ENCODE measurements at regions not wholly inside any gene's neighbourhood (a gene's known extent, or its start where the extent isn't known, plus 50 kb on each side); places are given as distances from the start of the nearest gene placed in this dataset.
"Not testable (repeated sequence)": the region's sequence is repeated elsewhere in the genome, so short reads cannot be mapped to it uniquely, and the experiment has no call there.

- Histone ChIP-seq H3K27ac (ENCODE audit: insufficient read depth, low read length, poor library complexity, severe bottlenecking) (no peak overlapping the region), H3K27me3 (ENCODE audit: control insufficient read depth, insufficient read depth, low read length) (no peaks in the 10 kb centered on the region), H3K4me1 (ENCODE audit: control insufficient read depth, insufficient read depth, low read length, poor library complexity, severe bottlenecking) (no peaks in the 10 kb centered on the region), H3K36me3 (ENCODE audit: control insufficient read depth, insufficient read depth, low read length) (no peaks in the 10 kb centered on the region), H3K9me3 (ENCODE audit: control insufficient read depth in 2 of 2, low read length in 2 of 2) (no peaks in the 10 kb centered on the region), H3K4me3 (ENCODE audit: low read depth, low read length) (no peak overlapping the region)
- Mint-ChIP-seq H3K36me3 (no peaks in the 10 kb centered on the region), H3K4me3 (no peak overlapping the region), H3K9me3 (peaks cover 0 to 10% (median 4%) of the 10 kb centered on the region in 7 donors), H3K27me3 (no peaks in the 10 kb centered on the region), H3K4me1 (peaks cover 0 to 2% (median 0%) of the 10 kb centered on the region in 4 donors), H3K27ac (peak overlapping the region in 1 of 3 donors; percentile 14)
- ATAC-seq (ENCODE audit: low read depth in 2 of 2) = no peak
- DNase-seq = no peak
Observed at GRCh38 chr10:36538953-36539586, 586.3 kb upstream of the ANKRD30A start.

GRCh38 chr10:36534471-36535002, 590.9 kb upstream of the ANKRD30A start:
- no peak for DNase-seq
- peak in 1 of 2 donors; percentile 20 for ATAC-seq (ENCODE audit: low read depth in 2 of 2)
- Mint-ChIP-seq H3K9me3 (peaks cover 0 to 5% (median 2%) of the 10 kb centered on the region in 7 donors), H3K27me3 (no peaks in the 10 kb centered on the region), H3K4me1 (peaks cover 0 to 2% (median 0%) of the 10 kb centered on the region in 4 donors), H3K36me3 (no peaks in the 10 kb centered on the region), H3K4me3 (no peak overlapping the region), H3K27ac (no peak overlapping the region)
- H3K4me3 ChIP-seq (ENCODE audit: low read depth, low read length) = no peak overlapping the region
- H3K36me3 ChIP-seq (ENCODE audit: control insufficient read depth, insufficient read depth, low read length) = no peaks in the 10 kb centered on the region
- peaks cover 0 to 1% of the 10 kb centered on the region in 2 experiments for H3K9me3 ChIP-seq (ENCODE audit: control insufficient read depth in 2 of 2, low read length in 2 of 2)
- no peaks in the 10 kb centered on the region for H3K27me3 ChIP-seq (ENCODE audit: control insufficient read depth, insufficient read depth, low read length)
- H3K27ac ChIP-seq (ENCODE audit: insufficient read depth, low read length, poor library complexity, severe bottlenecking) = no peak overlapping the region
- no peaks in the 10 kb centered on the region for H3K4me1 ChIP-seq (ENCODE audit: control insufficient read depth, insufficient read depth, low read length, poor library complexity, severe bottlenecking)

- ATAC-seq (ENCODE audit: low read depth in 2 of 2) = no peak
- H3K36me3 ChIP-seq (ENCODE audit: control insufficient read depth, insufficient read depth, low read length) = no peaks in the 10 kb centered on the region
- no peaks in the 10 kb centered on the region for H3K27me3 Mint-ChIP-seq
- no peak overlapping the region for H3K4me3 Mint-ChIP-seq
- H3K36me3 Mint-ChIP-seq = no peaks in the 10 kb centered on the region
- H3K9me3 Mint-ChIP-seq = peaks cover 0 to 7% (median 2%) of the 10 kb centered on the region in 7 donors
- peaks cover 0 to 1% of the 10 kb centered on the region in 2 experiments for H3K9me3 ChIP-seq (ENCODE audit: control insufficient read depth in 2 of 2, low read length in 2 of 2)
- DNase-seq = no peak
- no peak overlapping the region for H3K4me3 ChIP-seq (ENCODE audit: low read depth, low read length)
- peaks cover 0 to 2% (median 0%) of the 10 kb centered on the region in 4 donors for H3K4me1 Mint-ChIP-seq
- H3K27ac Mint-ChIP-seq = no peak overlapping the region
- no peak overlapping the region for H3K27ac ChIP-seq (ENCODE audit: insufficient read depth, low read length, poor library complexity, severe bottlenecking)
- no peaks in the 10 kb centered on the region for H3K27me3 ChIP-seq (ENCODE audit: control insufficient read depth, insufficient read depth, low read length)
- H3K4me1 ChIP-seq (ENCODE audit: control insufficient read depth, insufficient read depth, low read length, poor library complexity, severe bottlenecking) = no peaks in the 10 kb centered on the region
Observed at GRCh38 chr10:36533861-36534260, 591.5 kb upstream of the ANKRD30A start.

DNA sequence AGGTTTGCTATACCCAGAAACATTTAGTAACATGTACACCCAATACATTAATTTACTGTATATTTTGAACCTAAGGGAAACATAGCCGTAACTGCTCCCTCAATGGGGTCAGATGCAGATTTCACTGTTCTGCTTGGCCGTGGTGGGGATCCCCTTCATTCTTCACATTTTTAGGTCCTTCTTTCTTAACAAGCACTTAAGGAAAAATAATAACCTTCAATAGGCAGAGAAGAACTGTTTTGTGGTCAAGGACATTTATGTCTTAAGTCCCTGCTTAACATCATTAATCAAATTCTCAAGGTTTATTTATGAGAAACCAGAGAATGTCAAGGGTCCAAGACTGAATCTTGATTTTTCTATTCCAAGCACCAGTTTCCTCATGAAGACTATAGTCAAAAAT, 592.1 kb upstream of the ANKRD30A start:
- Mint-ChIP-seq H3K9me3 (peaks cover 0 to 6% (median 2%) of the 10 kb centered on the region in 7 donors), H3K36me3 (no peaks in the 10 kb centered on the region), H3K4me1 (peaks cover 0 to 2% (median 0%) of the 10 kb centered on the region in 4 donors), H3K27me3 (no peaks in the 10 kb centered on the region), H3K27ac (no peak overlapping the region), H3K4me3 (no peak overlapping the region)
- H3K36me3 ChIP-seq (ENCODE audit: control insufficient read depth, insufficient read depth, low read length) = no peaks in the 10 kb centered on the region
- no peak for ATAC-seq (ENCODE audit: low read depth in 2 of 2)
- peaks cover 0 to 1% of the 10 kb centered on the region in 2 experiments for H3K9me3 ChIP-seq (ENCODE audit: control insufficient read depth in 2 of 2, low read length in 2 of 2)
- H3K4me1 ChIP-seq (ENCODE audit: control insufficient read depth, insufficient read depth, low read length, poor library complexity, severe bottlenecking) = no peaks in the 10 kb centered on the region
- DNase-seq = no peak
- no peaks in the 10 kb centered on the region for H3K27me3 ChIP-seq (ENCODE audit: control insufficient read depth, insufficient read depth, low read length)
- no peak overlapping the region for H3K27ac ChIP-seq (ENCODE audit: insufficient read depth, low read length, poor library complexity, severe bottlenecking)
- no peak overlapping the region for H3K4me3 ChIP-seq (ENCODE audit: low read depth, low read length)

- Mint-ChIP-seq H3K27ac (no peak overlapping the region), H3K9me3 (peaks cover 0 to 7% (median 3%) of the 10 kb centered on the region in 7 donors), H3K4me1 (no peaks in the 10 kb centered on the region), H3K27me3 (no peaks in the 10 kb centered on the region), H3K36me3 (no peaks in the 10 kb centered on the region), H3K4me3 (no peak overlapping the region)
- Histone ChIP-seq H3K36me3 (ENCODE audit: control insufficient read depth, insufficient read depth, low read length) (no peaks in the 10 kb centered on the region), H3K9me3 (ENCODE audit: control insufficient read depth in 2 of 2, low read length in 2 of 2) (peaks cover 0 to 1% of the 10 kb centered on the region in 2 experiments), H3K27ac (ENCODE audit: insufficient read depth, low read length, poor library complexity, severe bottlenecking) (no peak overlapping the region), H3K27me3 (ENCODE audit: control insufficient read depth, insufficient read depth, low read length) (no peaks in the 10 kb centered on the region), H3K4me3 (ENCODE audit: low read depth, low read length) (no peak overlapping the region), H3K4me1 (ENCODE audit: control insufficient read depth, insufficient read depth, low read length, poor library complexity, severe bottlenecking) (no peaks in the 10 kb centered on the region)
- ATAC-seq (ENCODE audit: low read depth in 2 of 2) = no peak
- no peak for DNase-seq
Observed at GRCh38 chr10:36531621-36532020, 593.8 kb upstream of the ANKRD30A start.

- no peak overlapping the region for H3K27ac ChIP-seq (ENCODE audit: insufficient read depth, low read length, poor library complexity, severe bottlenecking)
- Mint-ChIP-seq H3K4me1 (no peaks in the 10 kb centered on the region), H3K36me3 (no peaks in the 10 kb centered on the region), H3K4me3 (no peak overlapping the region), H3K27ac (no peak overlapping the region), H3K27me3 (no peaks in the 10 kb centered on the region), H3K9me3 (peaks cover 0 to 8% (median 6%) of the 10 kb centered on the region in 7 donors)
- H3K27me3 ChIP-seq (ENCODE audit: control insufficient read depth, insufficient read depth, low read length) = no peaks in the 10 kb centered on the region
- no peaks in the 10 kb centered on the region for H3K4me1 ChIP-seq (ENCODE audit: control insufficient read depth, insufficient read depth, low read length, poor library complexity, severe bottlenecking)
- no peak for ATAC-seq (ENCODE audit: low read depth in 2 of 2)
- no peaks in the 10 kb centered on the region for H3K9me3 ChIP-seq (ENCODE audit: control insufficient read depth in 2 of 2, low read length in 2 of 2)
- no peak overlapping the region for H3K4me3 ChIP-seq (ENCODE audit: low read depth, low read length)
- no peak for DNase-seq
- no peaks in the 10 kb centered on the region for H3K36me3 ChIP-seq (ENCODE audit: control insufficient read depth, insufficient read depth, low read length)
Observed at GRCh38 chr10:36526033-36526432, 599.4 kb upstream of the ANKRD30A start.

- not testable (repeated sequence) for H3K27ac Mint-ChIP-seq; H3K36me3 Mint-ChIP-seq; H3K27ac ChIP-seq (ENCODE audit: insufficient read depth, low read length, poor library complexity, severe bottlenecking); H3K9me3 ChIP-seq (ENCODE audit: control insufficient read depth in 2 of 2, low read length in 2 of 2); DNase-seq; H3K4me3 ChIP-seq (ENCODE audit: low read depth, low read length); H3K27me3 ChIP-seq (ENCODE audit: control insufficient read depth, insufficient read depth, low read length); H3K36me3 ChIP-seq (ENCODE audit: control insufficient read depth, insufficient read depth, low read length); H3K27me3 Mint-ChIP-seq; ATAC-seq (ENCODE audit: low read depth in 2 of 2); H3K4me1 Mint-ChIP-seq; H3K4me1 ChIP-seq (ENCODE audit: control insufficient read depth, insufficient read depth, low read length, poor library complexity, severe bottlenecking); H3K4me3 Mint-ChIP-seq
- H3K9me3 Mint-ChIP-seq = peaks cover 0 to 13% (median 4%) of the 10 kb centered on the region in 7 donors
Observed at GRCh38 chr10:36524126-36524525, 601.3 kb upstream of the ANKRD30A start.

- no peak overlapping the region for H3K4me3 Mint-ChIP-seq
- DNase-seq (no peak), ATAC-seq (ENCODE audit: low read depth in 2 of 2) (no peak)
- Histone ChIP-seq H3K27ac (ENCODE audit: insufficient read depth, low read length, poor library complexity, severe bottlenecking) (no peak overlapping the region), H3K27me3 (ENCODE audit: control insufficient read depth, insufficient read depth, low read length) (no peaks in the 10 kb centered on the region), H3K9me3 (ENCODE audit: control insufficient read depth in 2 of 2, low read length in 2 of 2) (no peaks in the 10 kb centered on the region), H3K4me1 (ENCODE audit: control insufficient read depth, insufficient read depth, low read length, poor library complexity, severe bottlenecking) (no peaks in the 10 kb centered on the region), H3K36me3 (ENCODE audit: control insufficient read depth, insufficient read depth, low read length) (no peaks in the 10 kb centered on the region), H3K4me3 (ENCODE audit: low read depth, low read length) (no peak overlapping the region)
- H3K9me3 Mint-ChIP-seq = peaks cover 0 to 12% (median 6%) of the 10 kb centered on the region in 7 donors
- H3K36me3 Mint-ChIP-seq = no peaks in the 10 kb centered on the region
- no peak overlapping the region for H3K27ac Mint-ChIP-seq
- H3K4me1 Mint-ChIP-seq = no peaks in the 10 kb centered on the region
- H3K27me3 Mint-ChIP-seq = no peaks in the 10 kb centered on the region
Observed at GRCh38 chr10:36519909-36520308, 605.5 kb upstream of the ANKRD30A start.
